HG02623 (cell line): ENCODE measurements at regions not wholly inside any gene's neighbourhood (a gene's known extent, or its start where the extent isn't known, plus 50 kb on each side); places are given as distances from the start of the nearest gene placed in this dataset.

ENCODE experiments used
- ATAC-seq: cut with Tn5 transposase; IDR thresholded peaks from one replicate; pipeline ENCODE4 v1.9.1; 2021; ENCODE audit warnings: moderate library complexity; ENCODE audit not compliant: unreplicated experiment

GRCh38 chr1:63710308-63710707, 63.5 kb upstream of the ROR1 start:
- no peak for ATAC-seq

- no peak for ATAC-seq
Measured at GRCh38 chr1:63710761-63711380, 62.9 kb upstream of the ROR1 start.

GRCh38 chr1:63713041-63713440, 60.8 kb upstream of the ROR1 start:
- no peak for ATAC-seq

GRCh38 chr1:63713627-63714481, 60.0 kb upstream of the ROR1 start:
- peak; percentile 76 for ATAC-seq

- ATAC-seq, result no peak
Measured at GRCh38 chr1:63714482-63714760, 59.4 kb upstream of the ROR1 start.

- ATAC-seq, result no peak
Measured at GRCh38 chr1:63717511-63718065, 56.2 kb upstream of the ROR1 start.

GRCh38 chr1:63718541-63718970, 55.3 kb upstream of the ROR1 start:
- ATAC-seq, result no peak

- ATAC-seq, result no peak
Measured at GRCh38 chr1:63721531-63722189, 52.2 kb upstream of the ROR1 start.

- no peak for ATAC-seq
Measured at GRCh38 chr1:63723602-63724001, 50.2 kb upstream of the ROR1 start.
